ENCODE measurements at regions not wholly inside any gene's neighbourhood (a gene's known extent, or its start where the extent isn't known, plus 50 kb on each side); places are given as distances from the start of the nearest gene placed in this dataset.

DNA sequence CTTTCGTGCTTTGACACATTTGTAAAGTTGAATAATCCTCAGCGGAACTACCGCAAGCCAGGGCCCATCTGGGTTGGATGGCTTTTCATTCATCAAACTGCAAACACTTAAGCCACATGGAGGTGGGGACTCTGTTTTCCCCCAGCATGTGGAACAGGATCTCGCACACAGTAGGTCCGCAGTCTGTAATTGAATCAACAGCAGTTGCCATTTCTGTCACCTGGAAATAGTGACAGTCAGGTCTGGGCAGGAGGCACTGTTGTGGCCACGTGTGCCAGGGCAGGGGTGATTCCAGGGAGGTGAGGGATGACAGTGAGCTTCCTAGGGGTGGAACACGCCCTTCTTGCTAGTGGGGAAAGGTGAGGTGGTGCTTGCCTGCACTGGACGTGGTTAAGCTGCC, 50.7 kb upstream of the ANO1 start:
- Histone ChIP-seq H3K4me2 (ENCODE audit: low read depth, low read length, poor library complexity, severe bottlenecking) (no peak overlapping the region), H3F3A (ENCODE audit: insufficient read depth) (no peaks in the 10 kb centered on the region), H4K20me1 (ENCODE audit: low read depth, low read length) (no peaks in the 10 kb centered on the region), H3K36me3 (ENCODE audit: low read length) (no peaks in the 10 kb centered on the region), H3K9me3 (ENCODE audit: insufficient read depth, low read length) (no peaks in the 10 kb centered on the region), H2AFZ (ENCODE audit: low read depth, low read length, severe bottlenecking) (no peak overlapping the region), H3K4me3 (ENCODE audit: insufficient read depth, low read length, poor library complexity, severe bottlenecking) (no peak overlapping the region), H3K27me3 (ENCODE audit: low read length) (no peaks in the 10 kb centered on the region), H3K79me2 (ENCODE audit: insufficient read depth, low read length) (no peaks in the 10 kb centered on the region), H3K9me2 (replicated peaks; ENCODE audit: insufficient read depth, low read length) (no peaks in the 10 kb centered on the region), H3K27ac (ENCODE audit: low read depth, low read length) (no peak overlapping the region), H3K9ac (ENCODE audit: low read length) (no peak overlapping the region)
- TF ChIP-seq, protein P1, sequence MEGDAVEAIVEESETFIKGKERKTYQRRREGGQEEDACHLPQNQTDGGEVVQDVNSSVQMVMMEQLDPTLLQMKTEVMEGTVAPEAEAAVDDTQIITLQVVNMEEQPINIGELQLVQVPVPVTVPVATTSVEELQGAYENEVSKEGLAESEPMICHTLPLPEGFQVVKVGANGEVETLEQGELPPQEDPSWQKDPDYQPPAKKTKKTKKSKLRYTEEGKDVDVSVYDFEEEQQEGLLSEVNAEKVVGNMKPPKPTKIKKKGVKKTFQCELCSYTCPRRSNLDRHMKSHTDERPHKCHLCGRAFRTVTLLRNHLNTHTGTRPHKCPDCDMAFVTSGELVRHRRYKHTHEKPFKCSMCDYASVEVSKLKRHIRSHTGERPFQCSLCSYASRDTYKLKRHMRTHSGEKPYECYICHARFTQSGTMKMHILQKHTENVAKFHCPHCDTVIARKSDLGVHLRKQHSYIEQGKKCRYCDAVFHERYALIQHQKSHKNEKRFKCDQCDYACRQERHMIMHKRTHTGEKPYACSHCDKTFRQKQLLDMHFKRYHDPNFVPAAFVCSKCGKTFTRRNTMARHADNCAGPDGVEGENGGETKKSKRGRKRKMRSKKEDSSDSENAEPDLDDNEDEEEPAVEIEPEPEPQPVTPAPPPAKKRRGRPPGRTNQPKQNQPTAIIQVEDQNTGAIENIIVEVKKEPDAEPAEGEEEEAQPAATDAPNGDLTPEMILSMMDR (IDR thresholded peaks at IDR 0.05; ENCODE audit: insufficient read depth, low read length, poor library complexity, severe bottlenecking) = no peak
- no peak for TF ChIP-seq EZH2phosphoT487 (conservative IDR thresholded peaks at IDR 0.05; ENCODE audit: low read length)

DNA sequence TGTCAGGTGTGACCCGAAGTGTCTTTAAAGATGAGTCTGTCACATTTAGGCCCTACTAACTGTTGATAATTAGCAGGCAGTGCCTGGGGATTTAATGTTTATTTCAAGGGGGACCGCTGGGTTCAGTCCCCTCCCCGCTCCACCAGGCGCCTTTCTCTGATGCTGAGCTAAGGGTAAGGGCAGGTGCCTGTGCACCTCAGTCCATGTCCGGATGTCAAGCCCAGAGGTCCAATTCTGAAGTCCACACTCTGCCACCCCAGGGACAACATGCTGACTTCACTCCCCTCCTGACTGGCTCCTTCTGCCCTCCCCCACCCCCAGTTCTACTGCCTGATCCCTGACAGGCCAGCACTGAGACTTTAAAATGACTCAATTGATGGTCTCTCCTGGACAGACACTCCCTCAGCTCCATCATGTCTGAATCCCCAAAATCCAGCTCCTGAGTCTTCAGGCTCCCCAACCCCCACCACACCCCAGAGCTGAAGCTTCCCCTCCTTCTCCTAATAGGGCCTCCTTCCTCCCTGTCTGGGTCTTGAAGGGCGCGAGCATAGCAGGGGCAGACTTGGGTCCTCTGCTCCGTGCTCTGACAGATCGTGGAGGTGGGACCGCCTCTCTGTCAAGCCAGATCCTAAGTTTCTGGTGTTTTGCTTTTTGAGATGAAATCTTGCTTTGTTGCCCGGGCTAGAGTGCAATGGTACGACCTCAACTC, 49.8 kb upstream of the ANO1 start:
- TF ChIP-seq, protein P1 (IDR thresholded peaks at IDR 0.05; ENCODE audit: insufficient read depth, low read length, poor library complexity, severe bottlenecking) = no peak
- TF ChIP-seq EZH2phosphoT487 (conservative IDR thresholded peaks at IDR 0.05; ENCODE audit: low read length) = no peak
- Histone ChIP-seq H3K4me2 (ENCODE audit: low read depth, low read length, poor library complexity, severe bottlenecking) (no peak overlapping the region), H3K36me3 (ENCODE audit: low read length) (no peaks in the 10 kb centered on the region), H4K20me1 (ENCODE audit: low read depth, low read length) (no peaks in the 10 kb centered on the region), H3K27me3 (ENCODE audit: low read length) (no peaks in the 10 kb centered on the region), H3K9me2 (replicated peaks; ENCODE audit: insufficient read depth, low read length) (no peaks in the 10 kb centered on the region), H3K27ac (ENCODE audit: low read depth, low read length) (no peak overlapping the region), H3K79me2 (ENCODE audit: insufficient read depth, low read length) (no peaks in the 10 kb centered on the region), H3K9ac (ENCODE audit: low read length) (no peak overlapping the region), H3F3A (ENCODE audit: insufficient read depth) (no peaks in the 10 kb centered on the region), H2AFZ (ENCODE audit: low read depth, low read length, severe bottlenecking) (no peak overlapping the region), H3K9me3 (ENCODE audit: insufficient read depth, low read length) (no peaks in the 10 kb centered on the region), H3K4me3 (ENCODE audit: insufficient read depth, low read length, poor library complexity, severe bottlenecking) (no peak overlapping the region)
